GM15510 (cell line): ENCODE measurements at regions not wholly inside any gene's neighbourhood (a gene's known extent, or its start where the extent isn't known, plus 50 kb on each side); places are given as distances from the start of the nearest gene placed in this dataset.

Experiments
- POLR2A ChIP-seq: IDR thresholded peaks from 3 replicates; pipeline ENCODE4 v1.6.1; 2011; ENCODE audit warnings: borderline replicate concordance; ENCODE audit not compliant: insufficient read length; ENCODE audit errors: extremely low read depth

DNA sequence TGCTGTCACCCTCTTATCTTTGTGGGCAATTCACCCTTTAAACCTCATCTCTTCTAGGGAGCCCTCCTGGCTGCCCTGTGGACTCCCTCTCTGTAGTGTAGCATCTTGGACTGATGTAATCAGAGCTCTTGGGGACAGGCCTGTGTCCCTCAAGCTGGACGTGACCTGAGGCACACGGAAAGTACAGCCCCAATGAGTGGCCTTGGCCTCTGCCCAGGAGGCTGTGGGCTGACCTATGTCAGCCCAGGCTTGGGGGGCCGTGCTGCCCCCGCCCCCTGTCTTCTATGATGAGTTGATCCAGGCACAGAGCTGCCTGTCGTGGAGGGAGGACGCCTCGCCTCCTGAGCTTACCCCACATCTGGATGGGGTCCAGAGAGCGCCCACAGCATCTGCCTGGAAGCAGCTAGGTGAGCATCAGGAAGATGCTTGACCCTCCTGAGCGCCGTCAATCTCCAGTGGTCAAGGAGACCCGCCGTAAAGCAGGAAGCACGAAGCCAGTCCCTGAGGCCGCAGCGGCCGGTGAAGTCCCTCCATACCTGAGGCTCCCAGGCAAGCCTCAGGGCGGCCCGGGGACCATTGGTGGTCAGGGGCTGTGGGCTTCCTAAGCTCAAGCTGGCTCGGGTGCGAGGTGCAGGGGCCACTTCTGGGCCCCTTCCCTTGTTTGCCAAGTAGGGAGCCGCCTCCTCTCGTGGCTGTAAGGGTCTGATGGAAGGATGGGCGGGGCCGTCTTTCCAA, 1136.9 kb downstream of the BRD1 start:
- TF ChIP-seq POLR2A = no peak

- TF ChIP-seq POLR2A = no peak
Observed at GRCh38 chr22:48689206-48689605, 1138.5 kb downstream of the BRD1 start.

DNA sequence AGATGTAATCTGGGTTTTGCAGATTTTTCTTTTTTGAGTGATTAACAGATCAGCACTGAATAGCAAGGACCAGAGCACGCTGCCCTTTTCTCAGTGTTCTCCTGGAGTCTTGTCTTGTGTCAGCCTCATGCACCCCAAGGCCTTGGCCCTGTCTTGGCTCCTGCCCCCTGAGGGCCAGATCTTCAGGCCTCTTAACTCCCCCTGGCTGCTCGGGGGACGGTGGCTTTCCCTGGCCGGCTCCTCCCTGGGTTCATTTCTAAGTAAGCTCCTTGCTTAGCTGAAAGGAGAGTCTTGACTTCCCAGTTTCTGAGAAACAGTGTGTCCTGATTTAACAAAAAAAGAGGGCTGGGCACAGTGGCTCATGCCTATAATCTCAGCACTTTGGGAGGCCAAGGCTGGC, 1139.3 kb downstream of the BRD1 start:
- TF ChIP-seq POLR2A = no peak

DNA sequence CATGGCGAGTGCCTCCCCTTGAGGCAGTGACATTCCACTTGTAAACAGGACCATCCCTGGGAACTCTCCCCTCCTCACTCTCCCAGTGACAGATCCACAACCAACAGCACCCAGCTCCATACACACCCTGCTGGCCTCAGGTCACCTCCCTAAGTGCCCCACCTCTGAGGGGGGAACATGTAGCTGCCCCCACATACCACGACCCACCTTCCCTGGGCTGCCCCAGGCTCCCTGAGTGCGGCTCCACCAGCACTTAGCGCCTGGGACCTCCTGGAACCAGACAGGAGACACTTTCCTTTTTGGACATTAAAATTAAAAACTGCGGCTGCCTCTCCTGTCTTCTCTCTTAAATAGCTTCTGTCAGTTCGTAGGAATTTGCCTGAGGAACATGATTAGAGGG, 1140.1 kb downstream of the BRD1 start:
- TF ChIP-seq POLR2A = no peak

GRCh38 chr22:48686694-48687302, 1140.9 kb downstream of the BRD1 start:
- no peak for TF ChIP-seq POLR2A

DNA sequence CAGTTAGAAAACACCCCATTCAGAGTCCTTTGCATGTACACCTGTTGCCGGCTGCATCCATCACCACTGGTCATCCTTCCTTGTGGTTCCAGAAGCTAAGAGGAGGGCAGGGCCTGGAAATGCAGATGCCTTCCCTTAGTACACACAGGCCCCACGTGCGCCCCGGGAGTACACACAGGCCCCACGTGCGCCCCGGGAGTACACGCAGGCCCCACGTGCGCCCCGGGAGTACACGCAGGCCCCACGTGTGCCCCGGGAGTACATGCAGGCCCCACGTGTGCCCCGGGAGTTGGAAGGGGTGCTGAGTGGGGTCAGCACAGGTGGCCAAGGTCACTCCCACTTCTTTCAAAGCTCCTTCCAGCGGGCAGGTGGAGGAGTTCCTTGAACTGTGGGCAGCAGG, 1141.9 kb downstream of the BRD1 start:
- TF ChIP-seq POLR2A = no peak

- no peak for TF ChIP-seq POLR2A
Observed at GRCh38 chr22:48683640-48684039, 1144.0 kb downstream of the BRD1 start.

- TF ChIP-seq POLR2A = no peak
Observed at GRCh38 chr22:48682504-48682903, 1145.2 kb downstream of the BRD1 start.

DNA sequence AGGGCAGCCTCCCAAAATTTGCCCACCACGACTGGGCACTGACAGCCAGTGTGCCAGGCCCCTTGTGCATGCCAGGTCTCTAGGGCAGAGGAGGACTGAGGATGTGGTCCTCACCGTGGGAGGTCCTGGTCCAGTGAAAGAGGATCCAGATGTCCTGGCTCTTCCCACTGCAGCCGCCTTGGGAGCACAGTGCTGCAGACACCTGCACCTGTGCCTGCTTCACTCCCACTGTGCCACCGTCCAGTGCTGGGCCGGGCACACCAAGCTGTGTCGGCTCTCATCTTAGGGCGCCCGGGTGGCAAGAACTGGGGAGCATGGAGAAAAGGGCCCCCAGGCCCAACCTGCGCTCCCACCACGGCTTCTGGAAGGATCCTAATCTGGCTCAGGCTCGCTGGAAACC, 1147.1 kb downstream of the BRD1 start:
- TF ChIP-seq POLR2A = no peak

DNA sequence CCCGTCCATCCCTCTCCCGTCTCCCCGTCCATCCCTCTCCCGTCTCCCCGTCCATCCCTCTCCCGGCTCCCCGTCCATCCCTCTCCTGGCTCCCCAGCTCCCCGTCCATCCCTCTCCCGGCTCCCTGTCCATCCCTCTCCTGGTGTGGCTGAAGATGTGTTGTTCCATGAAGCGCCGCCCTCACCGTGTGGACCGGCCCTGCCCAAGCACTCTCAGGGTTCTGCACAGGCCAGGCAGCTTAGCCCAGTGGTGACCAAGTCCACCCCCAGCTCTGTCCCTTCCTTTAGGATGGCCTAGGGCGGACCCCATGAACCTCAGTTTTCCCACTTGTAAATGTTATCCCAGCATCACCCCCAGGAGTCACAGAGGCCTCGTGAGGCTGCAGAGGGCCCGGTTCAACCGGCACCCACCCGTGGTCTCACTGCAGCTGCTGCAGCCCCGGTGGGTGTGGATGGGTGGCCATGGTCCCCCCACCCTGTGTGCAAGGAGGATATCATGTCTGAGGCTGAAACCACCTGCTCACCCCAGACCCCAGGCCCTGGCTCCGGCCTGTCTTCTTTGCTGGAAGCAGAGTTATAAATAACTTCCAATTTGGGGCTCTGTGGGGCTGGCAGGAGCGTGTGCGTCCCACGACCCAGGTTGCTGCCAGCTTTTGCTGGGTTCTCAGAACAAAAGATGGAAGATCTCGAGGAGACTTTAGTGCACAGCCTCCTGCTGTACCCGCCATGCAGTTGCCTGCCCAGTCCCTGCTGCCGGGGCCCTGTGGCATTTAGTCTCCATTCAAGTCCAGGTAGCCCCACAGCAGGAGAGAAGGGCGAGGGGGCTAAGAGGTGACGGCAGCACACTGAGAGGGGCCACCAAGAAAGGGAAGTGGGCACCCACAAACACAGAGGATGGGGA, 1147.8 kb downstream of the BRD1 start:
- no peak for TF ChIP-seq POLR2A

- TF ChIP-seq POLR2A = no peak
Observed at GRCh38 chr22:48678171-48679135, 1149.2 kb downstream of the BRD1 start.

- no peak for TF ChIP-seq POLR2A
Observed at GRCh38 chr22:48677621-48678020, 1150.1 kb downstream of the BRD1 start.

DNA sequence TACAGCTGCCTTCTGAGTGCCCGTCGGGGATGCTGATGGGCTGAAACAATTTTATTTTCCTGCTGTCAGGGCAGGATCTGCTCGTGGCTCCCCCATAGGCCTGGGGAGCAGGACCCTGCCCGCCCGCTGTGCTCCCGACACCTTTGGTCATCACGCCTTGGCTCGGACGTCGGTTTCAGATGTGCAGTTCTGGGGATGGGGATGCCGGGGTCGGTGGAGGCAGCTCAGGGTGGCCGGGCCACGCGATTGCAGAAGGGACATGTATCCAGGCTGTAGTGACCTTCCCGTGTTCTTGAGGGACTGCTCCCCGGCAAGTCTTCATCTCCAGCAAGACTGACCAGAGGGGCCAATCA, 1150.5 kb downstream of the BRD1 start:
- no peak for TF ChIP-seq POLR2A
